ENCODE measurements at regions not wholly inside any gene's neighbourhood (a gene's known extent, or its start where the extent isn't known, plus 50 kb on each side); places are given as distances from the start of the nearest gene placed in this dataset.
A peak's percentile ranks its signal among the peaks of the same experiment; 100 is the strongest.

GRCh38 chr13:44252938-44253337, 120.7 kb upstream of the SERP2 start:
- H3K27ac Mint-ChIP-seq, result no peak overlapping the region
- no peaks in the 10 kb centered on the region for H3K36me3 Mint-ChIP-seq (ENCODE audit: low read depth)
- H3K27me3 Mint-ChIP-seq, result peaks cover 1% of the 10 kb centered on the region
- no peak overlapping the region for H3K4me3 Mint-ChIP-seq
- no peaks in the 10 kb centered on the region for H3K4me1 Mint-ChIP-seq
- intact Hi-C loops (cut with DNase I, micrococcal nuclease), result loop anchor here in 1 of 2 experiments (10.0 kb wide), 2 partner anchors 322 to 1978 kb away; partner anchors contain the start of genes AKAP11 and TSC22D1
- CTCF ChIA-PET, result interaction anchor here (0.8 kb wide), 1 partner anchor 223 kb away, joined by 3 read pairs; no protein-coding TSS in a partner anchor
- POLR2A ChIA-PET, result no interaction called here
- H3K9me3 Mint-ChIP-seq (ENCODE audit: low read depth), result no peaks in the 10 kb centered on the region
- ATAC-seq (no peak), DNase-seq (no peak)

DNA sequence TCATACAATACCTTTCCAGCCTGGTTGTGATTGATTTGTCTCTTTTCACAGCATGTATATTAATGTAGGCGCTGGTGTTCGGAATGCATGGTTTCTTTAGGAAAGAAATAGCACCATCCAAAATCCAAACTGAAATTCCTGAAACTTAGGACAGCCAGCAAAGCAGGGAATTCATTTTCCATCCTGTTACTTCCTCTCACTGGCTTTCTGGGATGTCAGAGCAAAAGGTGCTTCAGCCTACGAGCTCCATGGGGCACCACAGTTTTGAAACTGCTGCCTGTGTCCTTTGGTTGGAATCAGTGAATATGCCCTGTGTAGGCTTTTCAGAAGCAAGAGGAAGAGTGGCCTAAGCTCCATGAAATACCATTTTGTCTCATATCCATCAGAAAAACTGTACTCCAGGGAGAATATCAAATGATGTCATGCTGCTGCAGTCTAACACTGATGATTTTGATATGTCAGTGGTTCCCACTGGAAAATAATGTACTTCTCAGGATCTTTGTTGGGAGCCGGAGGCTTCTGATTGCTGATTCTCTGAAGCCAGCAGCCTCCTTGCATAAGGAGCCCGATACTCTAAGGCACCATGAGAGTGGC, 117.8 kb upstream of the SERP2 start:
- H3K27ac Mint-ChIP-seq, result no peak overlapping the region
- POLR2A ChIA-PET, result no interaction called here
- H3K9me3 Mint-ChIP-seq (ENCODE audit: low read depth), result no peaks in the 10 kb centered on the region
- ATAC-seq (no peak), DNase-seq (no peak)
- no peaks in the 10 kb centered on the region for H3K36me3 Mint-ChIP-seq (ENCODE audit: low read depth)
- H3K4me1 Mint-ChIP-seq, result peaks cover 20% of the 10 kb centered on the region
- H3K27me3 Mint-ChIP-seq, result peaks cover 2% of the 10 kb centered on the region
- intact Hi-C loops (cut with DNase I, micrococcal nuclease), result loop anchor here in 1 of 2 experiments (5.0 to 10.0 kb wide), 3 partner anchors 114 to 1981 kb away; partner anchors contain the start of genes AKAP11 and TSC22D1
- CTCF ChIA-PET, result no interaction called here
- no peak overlapping the region for H3K4me3 Mint-ChIP-seq

GRCh38 chr13:44257796-44258195, 115.8 kb upstream of the SERP2 start:
- Mint-ChIP-seq H3K27ac (no peak overlapping the region), H3K36me3 (ENCODE audit: low read depth) (no peaks in the 10 kb centered on the region), H3K27me3 (peaks cover 5% of the 10 kb centered on the region), H3K4me3 (no peak overlapping the region), H3K4me1 (peaks cover 21% of the 10 kb centered on the region), H3K9me3 (ENCODE audit: low read depth) (no peaks in the 10 kb centered on the region)
- DNase-seq, result no peak
- ChIA-PET CTCF (no interaction called here), POLR2A (no interaction called here)
- intact Hi-C loops (cut with DNase I, micrococcal nuclease), result loop anchor here in 1 of 2 experiments (2.0 to 10.0 kb wide), 4 partner anchors 115 to 1983 kb away; partner anchors contain the start of genes AKAP11 and TSC22D1
- ATAC-seq, result no peak

- H3K9me3 Mint-ChIP-seq (ENCODE audit: low read depth), result no peaks in the 10 kb centered on the region
- peak; percentile 90 for DNase-seq
- ChIA-PET CTCF (interaction anchor here (1.5 to 2.0 kb wide), 2 partner anchors 15 to 61 kb away, joined by 3 to 4 read pairs; no protein-coding TSS in a partner anchor), POLR2A (interaction anchor here (1.1 kb wide), 1 partner anchor 15 kb away, joined by 6 read pairs; no protein-coding TSS in a partner anchor)
- peak; percentile 87 for ATAC-seq
- H3K4me1 Mint-ChIP-seq, result peaks cover 21% of the 10 kb centered on the region
- intact Hi-C loops (cut with DNase I, micrococcal nuclease), result loop anchor here (1.0 to 10.0 kb wide), 10 partner anchors 15 to 1985 kb away; partner anchors contain the start of genes AKAP11 (in 1 of the 2) and TSC22D1 (in 1 of the 2)
- peak overlapping the region; percentile 94 for H3K27ac Mint-ChIP-seq
- no peaks in the 10 kb centered on the region for H3K36me3 Mint-ChIP-seq (ENCODE audit: low read depth)
- H3K27me3 Mint-ChIP-seq, result peaks cover 5% of the 10 kb centered on the region
- peak overlapping the region; percentile 62 for H3K4me3 Mint-ChIP-seq
Measured at GRCh38 chr13:44259045-44260027, 114.3 kb upstream of the SERP2 start.

DNA sequence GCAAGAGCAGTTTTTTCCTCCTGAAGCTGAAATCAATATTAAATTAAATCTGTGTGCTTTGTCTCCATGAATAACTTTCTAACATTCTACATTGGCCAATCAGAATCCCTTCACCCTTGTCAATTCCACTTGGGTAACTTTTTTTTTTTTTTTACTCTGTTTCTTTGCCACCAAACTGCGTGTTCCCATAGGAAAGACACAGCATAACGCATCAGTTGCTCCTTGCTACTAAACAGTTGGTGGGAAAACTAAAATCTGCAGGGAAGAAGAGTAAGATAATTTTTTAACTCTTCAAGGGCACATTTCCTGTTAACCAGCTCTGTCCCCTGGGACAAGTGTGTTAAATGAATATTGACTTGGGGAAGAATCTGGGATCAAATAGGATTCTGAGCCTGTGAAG, 113.3 kb upstream of the SERP2 start:
- Mint-ChIP-seq H3K4me1 (peaks cover 21% of the 10 kb centered on the region), H3K27ac (no peak overlapping the region), H3K4me3 (no peak overlapping the region), H3K9me3 (ENCODE audit: low read depth) (no peaks in the 10 kb centered on the region), H3K36me3 (ENCODE audit: low read depth) (no peaks in the 10 kb centered on the region), H3K27me3 (peaks cover 4% of the 10 kb centered on the region)
- CTCF ChIA-PET, result interaction anchor here (0.9 to 2.0 kb wide), 2 partner anchors 14 to 42 kb away, joined by 4 read pairs; no protein-coding TSS in a partner anchor
- DNase-seq (no peak), ATAC-seq (no peak)
- intact Hi-C loops (cut with DNase I, micrococcal nuclease), result no loop called here
- POLR2A ChIA-PET, result no interaction called here

GRCh38 chr13:44263751-44264620, 109.6 kb upstream of the SERP2 start:
- intact Hi-C loops (cut with DNase I, micrococcal nuclease), result no loop called here
- ChIA-PET POLR2A (no interaction called here), CTCF (no interaction called here)
- Mint-ChIP-seq H3K27ac (no peak overlapping the region), H3K4me1 (peaks cover 15% of the 10 kb centered on the region), H3K4me3 (no peak overlapping the region), H3K9me3 (ENCODE audit: low read depth) (no peaks in the 10 kb centered on the region), H3K27me3 (peaks cover 8% of the 10 kb centered on the region), H3K36me3 (ENCODE audit: low read depth) (no peaks in the 10 kb centered on the region)
- DNase-seq (no peak), ATAC-seq (no peak)

DNA sequence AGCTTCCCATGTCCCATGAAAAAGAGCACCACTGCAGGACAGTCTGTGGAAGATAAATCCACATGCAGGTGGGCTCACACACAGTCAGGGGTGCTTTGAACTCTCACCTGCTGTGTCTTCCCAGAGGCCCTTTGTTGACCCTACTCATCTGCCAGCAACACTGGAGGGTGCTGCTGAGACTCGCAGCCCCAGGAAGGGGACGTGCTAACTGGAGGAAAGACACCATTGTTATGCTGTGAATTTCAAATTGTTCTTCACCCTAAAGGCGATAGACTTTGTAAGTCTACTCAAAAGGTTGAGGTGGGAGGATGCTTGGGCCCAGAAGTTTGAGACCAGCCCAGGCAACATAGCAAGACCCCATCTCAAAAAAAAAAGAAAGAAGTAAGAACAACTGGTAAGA, 107.3 kb upstream of the SERP2 start:
- ChIA-PET POLR2A (interaction anchor here (0.7 kb wide), 1 partner anchor 46 kb away, joined by 3 read pairs; no protein-coding TSS in a partner anchor), CTCF (no interaction called here)
- H3K4me3 Mint-ChIP-seq, result no peak overlapping the region
- no peak overlapping the region for H3K27ac Mint-ChIP-seq
- no peaks in the 10 kb centered on the region for H3K36me3 Mint-ChIP-seq (ENCODE audit: low read depth)
- H3K27me3 Mint-ChIP-seq, result peaks cover 5% of the 10 kb centered on the region
- peaks cover 9% of the 10 kb centered on the region for H3K4me1 Mint-ChIP-seq
- H3K9me3 Mint-ChIP-seq (ENCODE audit: low read depth), result no peaks in the 10 kb centered on the region
- no peak for DNase-seq
- intact Hi-C loops (cut with DNase I, micrococcal nuclease), result no loop called here
- no peak for ATAC-seq

DNA sequence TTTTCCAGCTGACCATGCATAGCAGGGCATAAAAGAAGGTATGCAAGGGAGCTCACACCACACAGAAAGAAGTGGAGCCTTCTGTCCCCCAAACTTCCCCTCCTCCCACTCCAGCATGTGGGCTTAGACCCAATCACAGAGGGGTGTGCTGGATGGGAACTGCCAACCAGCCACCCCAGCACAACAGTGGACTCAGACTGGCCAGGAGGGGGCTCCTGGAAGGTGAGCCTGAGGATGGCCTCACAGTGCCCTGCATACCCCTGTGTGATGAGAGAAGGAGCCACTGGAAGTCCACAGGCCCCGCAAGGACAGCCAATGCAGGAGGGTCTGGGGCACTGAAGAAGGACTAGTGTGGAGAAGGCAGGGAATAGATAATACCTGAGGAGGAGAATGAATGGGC, 106.9 kb upstream of the SERP2 start:
- no peak for ATAC-seq
- no peak overlapping the region for H3K27ac Mint-ChIP-seq
- no peak overlapping the region for H3K4me3 Mint-ChIP-seq
- H3K36me3 Mint-ChIP-seq (ENCODE audit: low read depth), result no peaks in the 10 kb centered on the region
- peaks cover 4% of the 10 kb centered on the region for H3K27me3 Mint-ChIP-seq
- DNase-seq, result no peak
- H3K4me1 Mint-ChIP-seq, result peaks cover 10% of the 10 kb centered on the region
- no peaks in the 10 kb centered on the region for H3K9me3 Mint-ChIP-seq (ENCODE audit: low read depth)
- ChIA-PET CTCF (no interaction called here), POLR2A (no interaction called here)
- intact Hi-C loops (cut with DNase I, micrococcal nuclease), result no loop called here

DNA sequence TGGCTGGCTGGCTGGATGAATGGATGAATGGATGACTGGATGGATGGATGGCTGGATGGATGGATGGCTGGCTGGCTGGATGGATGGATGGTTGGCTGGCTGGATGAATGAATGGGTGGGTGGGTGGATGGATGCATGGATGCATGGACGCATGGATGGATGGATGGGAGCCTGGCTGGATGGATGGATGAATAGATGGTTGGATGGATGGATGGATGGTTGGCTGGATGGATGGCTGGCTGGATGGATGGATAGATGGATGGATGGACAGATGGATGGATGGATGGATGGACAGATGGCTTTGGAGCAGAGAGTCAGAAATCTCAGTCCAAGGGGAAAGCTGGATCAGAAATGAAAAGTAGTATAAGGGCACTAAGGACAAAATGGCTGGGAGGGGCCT, 106.4 kb upstream of the SERP2 start:
- ATAC-seq (no peak), DNase-seq (no peak)
- ChIA-PET POLR2A (no interaction called here), CTCF (no interaction called here)
- Mint-ChIP-seq H3K27me3 (peaks cover 4% of the 10 kb centered on the region), H3K27ac (no peak overlapping the region), H3K4me3 (no peak overlapping the region), H3K9me3 (ENCODE audit: low read depth) (no peaks in the 10 kb centered on the region), H3K36me3 (ENCODE audit: low read depth) (no peaks in the 10 kb centered on the region), H3K4me1 (peaks cover 11% of the 10 kb centered on the region)
- intact Hi-C loops (cut with DNase I, micrococcal nuclease), result no loop called here

- CTCF ChIA-PET, result no interaction called here
- POLR2A ChIA-PET, result no interaction called here
Measured at GRCh38 chr13:44267980-44268379, 105.6 kb upstream of the SERP2 start.

DNA sequence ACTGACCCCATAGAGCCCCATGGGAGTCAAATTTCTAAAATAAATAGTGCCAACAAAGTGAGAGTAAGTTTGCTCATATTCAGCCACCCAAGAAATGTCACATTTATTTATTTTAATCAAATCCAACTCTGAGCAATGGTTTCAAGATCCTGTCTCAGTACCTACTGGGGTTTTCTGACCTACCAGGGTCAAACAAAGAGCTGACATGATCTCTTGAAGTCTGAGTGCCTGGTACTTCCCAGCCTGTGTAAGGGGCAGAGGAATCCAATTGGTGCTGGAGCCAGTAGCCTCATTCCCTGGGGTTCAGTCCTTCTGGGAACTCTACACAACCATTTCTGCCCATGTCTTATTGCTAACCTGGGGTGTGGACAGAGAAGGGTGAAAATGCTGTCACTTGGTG, 104.6 kb upstream of the SERP2 start:
- Mint-ChIP-seq H3K36me3 (ENCODE audit: low read depth) (no peaks in the 10 kb centered on the region), H3K4me3 (no peak overlapping the region), H3K4me1 (peaks cover 21% of the 10 kb centered on the region), H3K27me3 (peaks cover 4% of the 10 kb centered on the region), H3K27ac (no peak overlapping the region), H3K9me3 (ENCODE audit: low read depth) (no peaks in the 10 kb centered on the region)
- no peak for DNase-seq
- intact Hi-C loops (cut with DNase I, micrococcal nuclease), result no loop called here
- POLR2A ChIA-PET, result no interaction called here
- ATAC-seq, result no peak
- CTCF ChIA-PET, result interaction anchor here (0.6 kb wide), 1 partner anchor 12 kb away, joined by 3 read pairs; no protein-coding TSS in a partner anchor

More at GRCh38 chr13:44267980-44268379, 105.6 kb upstream of the SERP2 start:
- no peaks in the 10 kb centered on the region for H3K9me3 Mint-ChIP-seq (ENCODE audit: low read depth)
- H3K4me1 Mint-ChIP-seq, result peaks cover 13% of the 10 kb centered on the region
- intact Hi-C loops (cut with DNase I, micrococcal nuclease), result no loop called here
- DNase-seq (no peak), ATAC-seq (no peak)
- H3K27me3 Mint-ChIP-seq, result peaks cover 4% of the 10 kb centered on the region
- no peak overlapping the region for H3K4me3 Mint-ChIP-seq
- H3K36me3 Mint-ChIP-seq (ENCODE audit: low read depth), result no peaks in the 10 kb centered on the region
- H3K27ac Mint-ChIP-seq, result no peak overlapping the region

Data from activated CD4-positive, alpha-beta T cell treated with anti-CD3 and anti-CD28 coated beads for 36 hours (primary cell).